ENCODE measurements at regions not wholly inside any gene's neighbourhood (a gene's known extent, or its start where the extent isn't known, plus 50 kb on each side); places are given as distances from the start of the nearest gene placed in this dataset.

DNA sequence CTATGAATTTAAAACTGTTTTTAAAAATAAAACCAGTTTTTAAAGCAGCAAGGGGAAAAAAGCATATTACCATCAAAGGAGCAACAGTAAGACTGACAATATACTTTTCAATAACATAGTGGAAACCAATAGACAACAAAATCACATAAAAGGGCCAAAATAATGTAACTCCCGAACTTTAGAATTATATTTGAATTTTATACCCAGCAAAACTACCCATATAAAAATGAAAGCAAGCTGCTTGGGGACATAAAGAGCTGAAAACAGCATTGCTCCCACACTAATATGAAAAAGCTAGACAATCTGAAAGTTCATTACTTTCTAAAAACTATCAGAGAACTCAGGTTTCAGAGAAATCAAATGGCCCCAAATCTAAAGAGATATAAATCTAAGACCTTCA is 199.4 kb upstream of the ARID1B start:
- peaks cover 18% of the 10 kb centered on the region for H3K27me3 Mint-ChIP-seq
- Histone ChIP-seq H3K4me1 (ENCODE audit: control insufficient read depth, insufficient read depth, low read length, poor library complexity, severe bottlenecking) (no peaks in the 10 kb centered on the region), H3K4me3 (ENCODE audit: low read depth, low read length) (no peak overlapping the region), H3K9me3 (ENCODE audit: control insufficient read depth in 2 of 2, low read length in 2 of 2) (peaks cover 19 to 21% of the 10 kb centered on the region in 2 experiments), H3K27me3 (ENCODE audit: control insufficient read depth, insufficient read depth, low read length) (peaks cover 17% of the 10 kb centered on the region), H3K27ac (ENCODE audit: insufficient read depth, low read length, poor library complexity, severe bottlenecking) (no peak overlapping the region), H3K36me3 (ENCODE audit: control insufficient read depth, insufficient read depth, low read length) (no peaks in the 10 kb centered on the region)
- H3K27ac Mint-ChIP-seq: no peak overlapping the region
- H3K4me1 Mint-ChIP-seq: no peaks in the 10 kb centered on the region
- ATAC-seq (ENCODE audit: low read depth in 2 of 2): no peak
- H3K4me3 Mint-ChIP-seq: no peak overlapping the region
- H3K9me3 Mint-ChIP-seq: peaks cover 0 to 38% (median 11%) of the 10 kb centered on the region in 7 donors
- DNase-seq: no peak
- peaks cover 4% of the 10 kb centered on the region for H3K36me3 Mint-ChIP-seq

DNA sequence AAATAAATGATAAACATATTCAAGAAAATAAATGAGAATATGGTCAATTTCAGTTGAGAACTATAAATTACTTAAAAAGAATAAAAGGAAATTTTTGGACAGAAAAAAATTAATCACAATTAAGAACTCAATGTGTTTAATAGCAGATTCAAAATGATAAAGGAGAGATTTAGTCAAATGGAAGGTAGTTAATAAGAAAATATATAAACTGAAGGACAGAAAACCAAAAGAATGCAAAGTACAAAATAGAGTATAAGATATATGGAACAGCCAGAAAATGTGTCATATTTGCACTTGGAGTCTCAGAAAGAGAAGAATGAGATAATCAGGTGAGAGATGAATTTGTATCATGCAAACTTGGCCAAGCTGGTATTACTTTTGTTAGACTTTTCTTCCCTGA is 201.8 kb upstream of the ARID1B start:
- no peak for ATAC-seq (ENCODE audit: low read depth in 2 of 2)
- Mint-ChIP-seq H3K27me3 (peaks cover 10% of the 10 kb centered on the region), H3K9me3 (peaks cover 0 to 38% (median 11%) of the 10 kb centered on the region in 7 donors)

DNA sequence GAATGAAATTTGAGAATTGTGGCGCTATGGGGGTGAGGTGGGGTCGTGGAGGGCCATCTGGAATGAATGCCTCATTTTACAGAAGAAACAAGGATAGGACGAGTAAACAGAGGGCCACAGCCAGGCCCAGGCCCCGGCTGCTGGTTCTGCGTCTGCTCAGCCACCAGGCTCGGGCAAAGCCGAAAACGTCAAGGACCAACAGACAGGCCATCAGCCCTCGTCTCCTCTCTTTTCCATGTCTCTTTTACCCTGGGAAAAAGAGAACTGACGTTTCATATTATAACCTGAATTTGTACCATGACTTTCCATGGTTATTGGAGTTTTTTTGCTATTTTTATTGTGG is 212.4 kb upstream of the ARID1B start:
- Mint-ChIP-seq H3K4me1 (peaks cover 0 to 7% (median 3%) of the 10 kb centered on the region in 4 donors), H3K27me3 (peaks cover 24% of the 10 kb centered on the region), H3K9me3 (peaks cover 0 to 6% (median 1%) of the 10 kb centered on the region in 7 donors), H3K27ac (no peak overlapping the region), H3K36me3 (no peaks in the 10 kb centered on the region), H3K4me3 (no peak overlapping the region)
- Histone ChIP-seq H3K9me3 (ENCODE audit: control insufficient read depth in 2 of 2, low read length in 2 of 2) (no peaks in the 10 kb centered on the region), H3K27ac (ENCODE audit: insufficient read depth, low read length, poor library complexity, severe bottlenecking) (no peak overlapping the region), H3K4me1 (ENCODE audit: control insufficient read depth, insufficient read depth, low read length, poor library complexity, severe bottlenecking) (peaks cover 4% of the 10 kb centered on the region), H3K4me3 (ENCODE audit: low read depth, low read length) (no peak overlapping the region), H3K27me3 (ENCODE audit: control insufficient read depth, insufficient read depth, low read length) (peaks cover 2% of the 10 kb centered on the region), H3K36me3 (ENCODE audit: control insufficient read depth, insufficient read depth, low read length) (no peaks in the 10 kb centered on the region)
- DNase-seq (no peak), ATAC-seq (ENCODE audit: low read depth in 2 of 2) (no peak)

More for the DNA sequence above, 201.8 kb upstream of the ARID1B start:
- Histone ChIP-seq H3K4me3 (ENCODE audit: low read depth, low read length) (no peak overlapping the region), H3K27me3 (ENCODE audit: control insufficient read depth, insufficient read depth, low read length) (peaks cover 13% of the 10 kb centered on the region), H3K4me1 (ENCODE audit: control insufficient read depth, insufficient read depth, low read length, poor library complexity, severe bottlenecking) (no peaks in the 10 kb centered on the region), H3K9me3 (ENCODE audit: control insufficient read depth in 2 of 2, low read length in 2 of 2) (peaks cover 19 to 21% of the 10 kb centered on the region in 2 experiments), H3K36me3 (ENCODE audit: control insufficient read depth, insufficient read depth, low read length) (no peaks in the 10 kb centered on the region), H3K27ac (ENCODE audit: insufficient read depth, low read length, poor library complexity, severe bottlenecking) (no peak overlapping the region)
- H3K27ac Mint-ChIP-seq: no peak overlapping the region
- H3K36me3 Mint-ChIP-seq: peaks cover 4% of the 10 kb centered on the region
- no peak overlapping the region for H3K4me3 Mint-ChIP-seq
- H3K4me1 Mint-ChIP-seq: no peaks in the 10 kb centered on the region
- no peak for DNase-seq

DNA sequence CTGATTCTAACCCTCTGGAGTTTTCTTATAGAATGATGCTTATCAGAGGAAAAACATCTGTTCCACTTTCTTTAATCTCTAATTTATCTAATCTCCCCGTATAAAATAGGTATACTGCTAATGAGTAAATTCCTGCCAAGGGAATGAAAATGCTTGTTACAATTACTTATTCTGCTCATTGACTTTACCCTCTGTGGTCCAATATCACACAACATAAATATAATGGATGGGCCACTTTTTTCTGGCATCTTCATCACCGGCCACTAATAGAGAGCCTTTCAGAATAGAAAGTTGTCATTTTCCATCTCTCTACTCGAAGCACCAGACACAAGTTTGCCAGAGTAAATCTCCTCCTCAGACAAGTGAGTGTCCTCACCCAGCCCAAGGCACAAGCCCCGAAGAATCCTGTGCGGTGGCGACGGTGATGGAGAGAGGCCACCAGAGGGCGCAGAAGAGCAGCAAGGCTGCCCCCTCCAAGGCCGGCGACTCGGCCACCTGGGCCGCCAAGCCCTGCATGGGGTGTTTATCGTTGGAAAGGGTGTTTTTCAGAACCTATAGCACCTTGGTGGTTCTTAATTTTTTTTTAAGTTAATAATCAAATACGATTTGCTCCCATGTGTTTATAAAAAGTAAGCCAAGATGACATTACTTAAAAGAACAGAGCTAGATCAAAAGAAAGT is 212.9 kb upstream of the ARID1B start:
- H3K9me3 ChIP-seq (ENCODE audit: control insufficient read depth in 2 of 2, low read length in 2 of 2): no peaks in the 10 kb centered on the region
- peaks cover 2% of the 10 kb centered on the region for H3K27me3 ChIP-seq (ENCODE audit: control insufficient read depth, insufficient read depth, low read length)
- DNase-seq (peak; percentile 54 to 69 (median 68)), ATAC-seq (ENCODE audit: low read depth in 2 of 2) (peak; percentile 68 to 89)
- Mint-ChIP-seq H3K4me3 (no peak overlapping the region), H3K36me3 (no peaks in the 10 kb centered on the region), H3K9me3 (peaks cover 0 to 6% (median 2%) of the 10 kb centered on the region in 7 donors), H3K4me1 (peaks cover 0 to 7% (median 3%) of the 10 kb centered on the region in 4 donors), H3K27ac (no peak overlapping the region), H3K27me3 (peaks cover 26% of the 10 kb centered on the region)
- H3K4me3 ChIP-seq (ENCODE audit: low read depth, low read length): no peak overlapping the region
- peaks cover 4% of the 10 kb centered on the region for H3K4me1 ChIP-seq (ENCODE audit: control insufficient read depth, insufficient read depth, low read length, poor library complexity, severe bottlenecking)
- no peak overlapping the region for H3K27ac ChIP-seq (ENCODE audit: insufficient read depth, low read length, poor library complexity, severe bottlenecking)
- no peaks in the 10 kb centered on the region for H3K36me3 ChIP-seq (ENCODE audit: control insufficient read depth, insufficient read depth, low read length)

DNA sequence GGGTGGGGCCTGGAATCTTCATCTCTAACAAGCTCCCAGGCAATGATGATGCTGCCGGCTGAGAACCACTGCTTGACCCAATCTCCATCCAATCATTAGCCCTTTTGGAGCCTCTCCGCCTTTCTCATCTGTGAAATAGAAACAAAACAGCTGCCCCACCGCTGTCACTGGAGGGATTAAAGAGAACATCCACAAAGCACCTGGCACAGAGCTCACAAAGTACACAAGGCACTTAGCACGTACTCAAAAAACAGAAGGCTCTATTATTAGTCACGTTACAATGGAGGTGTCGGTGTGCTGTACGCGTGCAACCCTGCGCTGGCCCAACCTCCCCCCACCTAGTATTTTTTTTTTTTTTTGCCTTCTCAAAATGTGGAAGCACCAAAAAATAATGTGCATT is 213.5 kb upstream of the ARID1B start:
- Mint-ChIP-seq H3K4me3 (no peak overlapping the region), H3K27me3 (peaks cover 26% of the 10 kb centered on the region), H3K4me1 (peaks cover 0 to 7% (median 3%) of the 10 kb centered on the region in 4 donors), H3K36me3 (no peaks in the 10 kb centered on the region), H3K9me3 (peaks cover 0 to 7% (median under 1%) of the 10 kb centered on the region in 7 donors), H3K27ac (peak overlapping the region in 1 of 3 donors; percentile 33)
- Histone ChIP-seq H3K36me3 (ENCODE audit: control insufficient read depth, insufficient read depth, low read length) (no peaks in the 10 kb centered on the region), H3K4me1 (ENCODE audit: control insufficient read depth, insufficient read depth, low read length, poor library complexity, severe bottlenecking) (peaks cover 4% of the 10 kb centered on the region), H3K9me3 (ENCODE audit: control insufficient read depth in 2 of 2, low read length in 2 of 2) (no peaks in the 10 kb centered on the region), H3K27ac (ENCODE audit: insufficient read depth, low read length, poor library complexity, severe bottlenecking) (no peak overlapping the region), H3K4me3 (ENCODE audit: low read depth, low read length) (no peak overlapping the region), H3K27me3 (ENCODE audit: control insufficient read depth, insufficient read depth, low read length) (peaks cover 2% of the 10 kb centered on the region)
- no peak for DNase-seq
- ATAC-seq (ENCODE audit: low read depth in 2 of 2): no peak

DNA sequence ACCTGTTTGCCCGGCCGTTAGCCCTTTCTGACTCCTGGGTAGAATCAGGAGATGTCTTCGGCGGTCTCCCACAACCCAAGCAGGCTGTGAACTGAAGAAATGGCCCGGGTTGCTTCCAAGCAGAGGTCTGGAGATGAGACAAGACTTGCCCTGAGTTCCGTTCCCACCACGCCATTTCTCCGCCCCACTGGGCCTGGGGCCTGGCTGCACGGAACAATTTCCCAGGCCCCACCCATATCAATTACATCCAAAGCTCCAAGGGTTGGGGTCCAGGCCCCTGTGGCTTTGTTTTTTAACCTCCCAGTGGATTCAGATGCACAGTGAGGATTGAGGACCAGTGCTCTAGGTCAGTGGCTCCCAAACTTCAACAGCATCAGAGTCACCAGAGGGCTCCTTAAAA is 214.5 kb upstream of the ARID1B start:
- no peaks in the 10 kb centered on the region for H3K36me3 Mint-ChIP-seq
- DNase-seq (no peak), ATAC-seq (ENCODE audit: low read depth in 2 of 2) (no peak)
- no peaks in the 10 kb centered on the region for H3K9me3 ChIP-seq (ENCODE audit: control insufficient read depth in 2 of 2, low read length in 2 of 2)
- no peaks in the 10 kb centered on the region for H3K36me3 ChIP-seq (ENCODE audit: control insufficient read depth, insufficient read depth, low read length)
- peaks cover 0 to 7% (median 3%) of the 10 kb centered on the region in 4 donors for H3K4me1 Mint-ChIP-seq
- peaks cover 0 to 8% (median 0%) of the 10 kb centered on the region in 7 donors for H3K9me3 Mint-ChIP-seq
- H3K4me3 Mint-ChIP-seq: no peak overlapping the region
- H3K27me3 ChIP-seq (ENCODE audit: control insufficient read depth, insufficient read depth, low read length): peaks cover 2% of the 10 kb centered on the region
- peaks cover 4% of the 10 kb centered on the region for H3K4me1 ChIP-seq (ENCODE audit: control insufficient read depth, insufficient read depth, low read length, poor library complexity, severe bottlenecking)
- peaks cover 26% of the 10 kb centered on the region for H3K27me3 Mint-ChIP-seq
- H3K4me3 ChIP-seq (ENCODE audit: low read depth, low read length): no peak overlapping the region
- no peak overlapping the region for H3K27ac ChIP-seq (ENCODE audit: insufficient read depth, low read length, poor library complexity, severe bottlenecking)
- H3K27ac Mint-ChIP-seq: no peak overlapping the region

DNA sequence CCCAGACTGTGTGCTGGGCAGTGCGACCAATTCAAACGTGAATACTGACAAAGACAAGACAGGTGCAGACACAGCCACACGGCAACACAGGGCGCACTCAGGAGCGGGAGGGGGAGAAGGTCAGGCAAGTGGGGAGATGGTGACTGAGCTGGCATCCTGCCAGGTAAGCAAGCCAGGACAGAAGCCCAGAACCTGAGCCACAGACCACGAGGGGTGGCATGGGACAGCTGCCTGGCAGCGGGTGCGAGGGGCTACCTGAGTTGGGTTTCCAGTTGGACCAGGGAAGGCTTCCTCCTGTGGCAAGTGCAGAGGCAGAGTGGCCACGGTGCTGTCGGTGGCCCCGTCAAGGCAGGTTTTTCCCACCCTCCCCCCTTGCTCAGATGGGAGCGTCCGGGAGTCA is 215.2 kb upstream of the ARID1B start:
- peaks cover 0 to 7% (median 3%) of the 10 kb centered on the region in 4 donors for H3K4me1 Mint-ChIP-seq

DNA sequence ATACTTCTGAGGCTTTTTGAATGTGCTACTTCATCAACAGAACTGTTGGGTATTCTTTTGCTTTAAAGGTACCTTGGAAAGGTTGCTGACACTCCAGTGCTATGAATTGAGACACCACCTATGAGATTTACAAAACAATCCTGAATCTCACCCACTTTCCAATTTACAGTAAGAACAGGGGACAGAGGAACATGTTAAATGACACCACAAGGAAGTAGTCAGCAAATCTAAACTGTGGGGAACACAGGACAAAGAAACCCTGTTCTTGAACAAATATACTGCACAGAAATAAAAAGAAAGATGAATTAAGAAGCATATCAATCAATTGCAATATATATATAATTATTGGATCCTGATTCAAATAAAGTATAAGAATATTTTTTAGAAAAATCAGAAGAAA is 216.7 kb upstream of the ARID1B start:
- no peaks in the 10 kb centered on the region for H3K36me3 Mint-ChIP-seq
- no peak overlapping the region for H3K4me3 Mint-ChIP-seq
- H3K9me3 ChIP-seq (ENCODE audit: control insufficient read depth in 2 of 2, low read length in 2 of 2): no peaks in the 10 kb centered on the region
- no peak for DNase-seq
- peaks cover 0 to 7% (median 3%) of the 10 kb centered on the region in 4 donors for H3K4me1 Mint-ChIP-seq
- H3K4me3 ChIP-seq (ENCODE audit: low read depth, low read length): no peak overlapping the region
- peaks cover 2% of the 10 kb centered on the region for H3K27me3 ChIP-seq (ENCODE audit: control insufficient read depth, insufficient read depth, low read length)
- peaks cover 0 to 8% (median 0%) of the 10 kb centered on the region in 7 donors for H3K9me3 Mint-ChIP-seq
- peaks cover 4% of the 10 kb centered on the region for H3K4me1 ChIP-seq (ENCODE audit: control insufficient read depth, insufficient read depth, low read length, poor library complexity, severe bottlenecking)
- no peak for ATAC-seq (ENCODE audit: low read depth in 2 of 2)
- H3K27ac ChIP-seq (ENCODE audit: insufficient read depth, low read length, poor library complexity, severe bottlenecking): no peak overlapping the region
- H3K27me3 Mint-ChIP-seq: peaks cover 20% of the 10 kb centered on the region
- no peak overlapping the region for H3K27ac Mint-ChIP-seq
- no peaks in the 10 kb centered on the region for H3K36me3 ChIP-seq (ENCODE audit: control insufficient read depth, insufficient read depth, low read length)

More for the DNA sequence above, 215.2 kb upstream of the ARID1B start:
- H3K36me3 ChIP-seq (ENCODE audit: control insufficient read depth, insufficient read depth, low read length): no peaks in the 10 kb centered on the region
- H3K27me3 Mint-ChIP-seq: peaks cover 26% of the 10 kb centered on the region
- peaks cover 2% of the 10 kb centered on the region for H3K27me3 ChIP-seq (ENCODE audit: control insufficient read depth, insufficient read depth, low read length)
- H3K4me3 ChIP-seq (ENCODE audit: low read depth, low read length): no peak overlapping the region
- H3K27ac ChIP-seq (ENCODE audit: insufficient read depth, low read length, poor library complexity, severe bottlenecking): no peak overlapping the region
- no peak overlapping the region for H3K27ac Mint-ChIP-seq
- DNase-seq (no peak), ATAC-seq (ENCODE audit: low read depth in 2 of 2) (no peak)
- H3K9me3 ChIP-seq (ENCODE audit: control insufficient read depth in 2 of 2, low read length in 2 of 2): no peaks in the 10 kb centered on the region
- no peaks in the 10 kb centered on the region for H3K36me3 Mint-ChIP-seq
- H3K4me1 ChIP-seq (ENCODE audit: control insufficient read depth, insufficient read depth, low read length, poor library complexity, severe bottlenecking): peaks cover 4% of the 10 kb centered on the region
- no peak overlapping the region for H3K4me3 Mint-ChIP-seq
- peaks cover 0 to 8% (median 0%) of the 10 kb centered on the region in 7 donors for H3K9me3 Mint-ChIP-seq

Measured in CD4-positive, CD25-positive, alpha-beta regulatory T cell (primary cell).